GM21360 (cell line): ENCODE measurements at regions not wholly inside any gene's neighbourhood (a gene's known extent, or its start where the extent isn't known, plus 50 kb on each side); places are given as distances from the start of the nearest gene placed in this dataset.
"Not testable (repeated sequence)": the region's sequence is repeated elsewhere in the genome, so short reads cannot be mapped to it uniquely, and the experiment has no call there.

Source experiments
- ATAC-seq: cut with Tn5 transposase; IDR thresholded peaks from one replicate; pipeline ENCODE4 v1.9.1; 2021; ENCODE audit warnings: mild to moderate bottlenecking, moderate library complexity; ENCODE audit not compliant: unreplicated experiment

- not testable (repeated sequence) for ATAC-seq
Observed at GRCh38 chr16:21514474-21514840, 84.9 kb upstream of the METTL9 start.

GRCh38 chr16:21516705-21517040 is 82.7 kb upstream of the METTL9 start:
- not testable (repeated sequence) for ATAC-seq

DNA sequence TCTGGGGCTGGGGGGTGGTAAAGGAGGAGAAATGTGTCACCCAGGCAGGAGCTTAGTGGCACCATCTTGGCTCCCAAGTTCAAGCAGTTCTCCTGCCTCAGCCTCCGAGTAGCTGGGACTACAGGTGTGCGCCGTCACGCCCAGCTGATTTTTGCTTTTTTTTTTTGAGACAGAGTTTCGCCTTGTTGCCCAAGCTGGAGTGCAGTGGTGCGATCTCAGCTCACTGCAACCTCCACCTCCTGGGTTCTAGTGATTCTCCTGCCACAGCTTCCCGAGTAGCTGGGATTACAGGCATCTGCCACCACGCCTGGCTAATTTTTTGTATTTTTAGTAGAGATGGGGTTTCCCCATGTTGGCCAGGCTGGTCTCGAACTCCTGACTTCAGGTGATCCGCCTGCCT is 82.1 kb upstream of the METTL9 start:
- ATAC-seq: not testable (repeated sequence)

DNA sequence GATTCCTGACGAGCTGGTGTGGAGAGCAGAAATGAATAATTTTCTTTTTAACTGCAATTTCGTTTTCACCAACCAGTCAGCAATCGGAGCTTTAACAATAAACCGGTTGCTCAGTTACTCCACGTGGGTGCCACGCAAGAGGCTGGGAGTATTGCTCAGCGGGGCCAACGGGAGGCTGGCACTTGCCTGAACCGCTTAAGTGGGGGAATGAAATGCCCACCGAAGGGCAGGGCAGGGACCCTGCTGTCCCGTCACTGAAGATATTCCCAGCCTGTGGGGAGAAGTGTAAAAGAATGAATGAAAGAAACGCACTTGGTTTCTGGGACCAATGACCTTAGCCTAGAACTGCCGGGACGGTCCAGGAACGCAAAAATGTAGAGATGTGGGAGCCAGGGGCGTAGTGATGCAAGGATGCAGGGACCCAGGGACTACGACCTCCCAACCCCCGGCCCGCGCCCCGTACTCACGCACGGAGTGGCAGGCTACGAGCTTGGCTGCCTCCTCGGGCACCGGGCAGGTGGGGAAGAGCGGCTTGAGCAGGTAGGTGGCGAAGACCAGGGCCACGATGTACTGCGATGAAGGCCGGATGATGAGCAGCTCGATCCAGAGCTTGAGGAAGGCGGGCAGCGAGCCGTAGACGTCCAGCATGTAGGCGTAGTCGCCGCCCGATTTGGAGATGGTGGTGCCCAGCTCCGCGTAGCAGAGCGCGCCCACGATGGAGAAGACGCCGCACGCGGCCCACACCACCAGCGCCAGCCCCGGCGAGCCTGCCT is 79.8 kb upstream of the METTL9 start:
- ATAC-seq: peak; percentile 5

DNA sequence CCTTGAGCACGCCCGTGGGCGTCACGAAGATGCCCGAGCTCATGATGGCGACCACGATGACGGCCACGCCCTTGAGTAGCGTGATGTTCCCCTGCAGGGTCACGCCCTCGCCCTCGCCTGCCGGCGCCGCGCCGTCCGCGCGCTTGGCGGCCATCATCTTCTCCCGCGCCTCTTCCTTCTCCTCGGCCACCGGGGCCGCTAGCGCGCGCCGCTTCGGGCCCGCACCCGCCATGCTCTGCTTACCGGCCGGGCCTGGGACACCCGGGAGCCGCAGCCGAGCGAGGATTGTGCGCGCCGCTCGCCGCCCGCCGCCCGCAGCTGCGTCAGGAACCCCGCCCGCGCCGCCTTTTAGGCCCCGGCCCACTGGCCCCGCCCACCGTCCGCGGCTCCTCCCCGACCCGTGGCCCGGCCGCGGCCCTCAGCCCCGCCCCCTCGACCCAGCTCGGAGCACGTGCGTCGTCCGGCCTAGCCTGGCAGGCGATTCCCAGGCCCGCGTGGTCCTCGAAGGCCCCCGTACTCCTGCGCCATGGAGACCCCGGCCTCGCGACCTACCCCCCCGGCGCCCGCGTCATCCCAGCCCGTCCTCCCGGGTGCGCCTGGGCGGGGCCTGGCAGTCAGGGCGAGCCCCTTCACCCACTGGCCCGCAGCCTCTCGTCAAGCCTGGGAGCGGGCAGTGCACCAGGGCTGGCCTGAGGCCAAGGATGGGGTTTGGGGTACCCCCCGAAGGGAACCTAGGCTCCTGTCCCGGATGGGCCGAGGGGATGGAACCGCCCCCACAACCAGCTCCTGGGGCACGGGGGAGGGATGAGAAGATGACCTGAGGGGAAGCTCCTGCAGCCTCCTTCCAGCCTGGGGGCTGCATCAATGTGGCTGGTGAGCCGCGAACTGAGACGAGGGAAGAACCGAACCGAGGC is 79.0 kb upstream of the METTL9 start:
- ATAC-seq: peak; percentile 49

DNA sequence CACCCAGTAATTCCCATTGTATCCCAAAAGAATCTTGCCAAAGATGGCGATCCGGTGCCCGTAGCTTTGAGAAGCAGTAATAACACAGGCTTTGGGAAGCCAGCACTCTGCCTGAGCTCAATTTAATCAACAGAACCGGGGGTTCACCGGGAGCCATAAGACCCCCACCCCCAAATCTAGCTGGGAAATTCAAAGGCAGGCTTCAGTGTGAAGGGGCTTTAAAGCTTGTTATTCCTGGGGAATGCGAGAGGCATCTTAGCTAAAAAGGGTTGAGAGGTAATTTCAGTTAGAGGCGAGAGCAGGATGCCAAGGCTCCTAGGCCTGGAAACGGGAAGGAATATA is 78.4 kb upstream of the METTL9 start:
- ATAC-seq: not testable (repeated sequence)

DNA sequence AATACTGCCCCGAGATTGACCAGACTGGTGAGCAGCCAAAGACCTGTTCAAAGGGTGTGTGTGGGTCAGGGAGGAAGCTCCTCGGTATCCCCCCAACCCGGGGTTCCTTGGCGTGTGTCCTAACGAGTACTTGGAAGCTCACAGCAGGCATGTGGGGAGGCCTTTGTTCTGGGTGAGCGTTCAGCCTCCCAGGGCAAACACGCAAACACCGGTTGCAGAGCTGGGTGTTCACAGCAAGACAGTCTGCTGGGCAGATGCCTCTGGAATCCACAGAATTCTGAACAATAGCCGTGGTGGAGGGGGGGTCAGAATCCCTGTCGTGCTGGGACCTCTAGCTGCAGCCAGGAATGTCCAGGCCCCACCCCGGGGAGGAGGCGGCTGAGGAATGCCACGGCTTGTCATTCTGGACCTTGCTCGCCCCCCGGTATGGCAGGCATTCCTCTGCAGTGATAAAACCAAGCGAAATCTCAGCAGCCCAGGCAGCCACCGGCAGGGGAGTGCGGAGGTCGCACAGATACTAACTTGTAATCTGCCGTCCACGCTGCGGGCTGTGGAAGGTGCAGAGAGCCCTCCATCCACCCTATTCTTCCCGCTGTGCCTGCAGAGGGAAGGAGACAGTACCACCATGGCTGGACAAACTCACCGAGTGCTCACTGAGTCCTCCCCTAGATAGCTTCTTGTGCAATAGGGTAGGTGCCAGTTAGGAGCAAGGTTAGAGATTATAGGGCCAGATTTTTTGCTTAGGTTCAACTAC is 77.8 kb upstream of the METTL9 start:
- ATAC-seq: not testable (repeated sequence)

- ATAC-seq: not testable (repeated sequence)
Observed at GRCh38 chr16:21522846-21523245, 76.5 kb upstream of the METTL9 start.

DNA sequence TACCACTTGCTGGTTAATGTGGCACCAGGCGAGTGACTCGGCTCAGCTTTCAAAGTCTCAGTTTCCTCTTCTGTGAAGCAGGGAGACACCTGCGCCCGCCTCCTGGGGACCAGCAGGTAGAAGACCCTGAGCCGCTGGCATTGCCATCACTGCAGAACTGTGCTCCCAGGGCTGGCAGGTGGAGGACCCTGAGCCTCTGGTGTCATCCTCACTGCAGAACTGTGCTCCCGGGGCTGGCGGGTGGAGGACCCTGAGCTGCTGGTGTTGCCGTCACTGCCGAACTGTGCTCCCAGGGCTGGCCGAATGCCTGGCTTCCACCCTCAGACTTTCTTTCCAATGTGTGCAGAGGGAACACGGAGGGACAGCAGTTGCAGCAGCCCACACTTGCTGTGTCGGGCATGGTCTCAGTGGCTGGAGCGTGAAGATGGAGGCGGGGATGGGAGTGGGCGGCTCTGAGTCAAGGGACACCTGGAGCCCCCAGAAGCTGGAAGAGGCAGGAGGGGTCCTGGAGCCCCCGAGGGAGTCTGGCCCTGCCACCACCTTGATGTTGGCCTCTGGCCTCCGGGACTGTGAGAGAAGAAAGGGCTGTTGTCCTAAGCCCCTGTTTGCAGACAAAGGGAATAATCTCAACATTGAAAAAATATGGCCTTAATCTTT is 75.8 kb upstream of the METTL9 start:
- no peak for ATAC-seq

- no peak for ATAC-seq
Observed at GRCh38 chr16:21524068-21524751, 75.2 kb upstream of the METTL9 start.

DNA sequence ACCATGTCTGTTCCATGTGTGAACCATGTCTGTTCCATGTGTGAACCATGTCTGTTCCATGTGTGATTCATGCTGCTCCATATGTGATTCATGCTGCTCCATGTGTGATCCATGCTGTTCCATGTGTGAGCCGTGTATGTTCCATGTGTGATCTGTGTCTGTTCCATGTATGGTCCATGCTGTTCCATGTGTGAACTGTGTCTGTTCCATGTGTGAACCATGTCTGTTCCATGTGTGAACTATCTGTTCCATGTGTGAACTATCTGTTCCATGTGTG is 74.7 kb upstream of the METTL9 start:
- ATAC-seq: not testable (repeated sequence)

DNA sequence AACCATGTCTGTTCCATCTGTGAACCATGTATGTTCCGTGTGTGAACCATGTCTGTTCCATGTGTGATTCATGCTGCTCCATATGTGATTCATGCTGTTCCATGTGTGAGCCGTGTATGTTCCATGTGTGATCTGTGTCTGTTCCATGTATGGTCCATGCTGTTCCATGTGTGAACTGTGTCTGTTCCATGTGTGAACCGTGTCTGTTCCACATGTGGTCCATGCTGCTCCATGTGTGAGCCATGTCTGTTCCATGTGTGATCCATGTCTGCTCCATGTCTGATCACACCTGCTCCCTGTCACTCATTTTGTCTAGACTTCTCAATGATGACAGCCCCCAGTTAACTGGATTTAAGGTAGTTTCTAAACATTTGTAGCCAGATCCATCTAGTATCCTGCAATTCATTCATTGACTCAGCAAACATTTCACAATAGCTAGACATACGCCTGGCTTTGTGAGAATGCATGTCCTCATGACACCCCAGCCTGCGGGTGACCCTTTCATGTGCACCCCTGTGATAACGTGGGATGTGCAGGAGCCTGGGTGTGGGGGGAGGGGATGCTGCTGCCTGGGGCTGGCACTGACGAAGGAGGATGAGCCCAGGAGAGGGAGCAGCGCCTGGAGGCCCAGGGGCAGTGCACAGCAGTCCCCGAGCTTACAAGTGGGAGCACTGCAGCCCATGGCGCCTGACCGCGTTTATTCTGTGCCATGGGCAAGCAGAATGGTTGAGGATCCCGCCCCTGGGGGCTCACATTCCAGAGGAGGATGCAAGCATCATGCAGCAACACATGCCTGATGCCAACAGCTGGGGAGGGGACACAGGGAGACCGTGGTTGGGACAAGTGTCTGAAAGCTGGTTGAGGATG is 74.1 kb upstream of the METTL9 start:
- not testable (repeated sequence) for ATAC-seq

DNA sequence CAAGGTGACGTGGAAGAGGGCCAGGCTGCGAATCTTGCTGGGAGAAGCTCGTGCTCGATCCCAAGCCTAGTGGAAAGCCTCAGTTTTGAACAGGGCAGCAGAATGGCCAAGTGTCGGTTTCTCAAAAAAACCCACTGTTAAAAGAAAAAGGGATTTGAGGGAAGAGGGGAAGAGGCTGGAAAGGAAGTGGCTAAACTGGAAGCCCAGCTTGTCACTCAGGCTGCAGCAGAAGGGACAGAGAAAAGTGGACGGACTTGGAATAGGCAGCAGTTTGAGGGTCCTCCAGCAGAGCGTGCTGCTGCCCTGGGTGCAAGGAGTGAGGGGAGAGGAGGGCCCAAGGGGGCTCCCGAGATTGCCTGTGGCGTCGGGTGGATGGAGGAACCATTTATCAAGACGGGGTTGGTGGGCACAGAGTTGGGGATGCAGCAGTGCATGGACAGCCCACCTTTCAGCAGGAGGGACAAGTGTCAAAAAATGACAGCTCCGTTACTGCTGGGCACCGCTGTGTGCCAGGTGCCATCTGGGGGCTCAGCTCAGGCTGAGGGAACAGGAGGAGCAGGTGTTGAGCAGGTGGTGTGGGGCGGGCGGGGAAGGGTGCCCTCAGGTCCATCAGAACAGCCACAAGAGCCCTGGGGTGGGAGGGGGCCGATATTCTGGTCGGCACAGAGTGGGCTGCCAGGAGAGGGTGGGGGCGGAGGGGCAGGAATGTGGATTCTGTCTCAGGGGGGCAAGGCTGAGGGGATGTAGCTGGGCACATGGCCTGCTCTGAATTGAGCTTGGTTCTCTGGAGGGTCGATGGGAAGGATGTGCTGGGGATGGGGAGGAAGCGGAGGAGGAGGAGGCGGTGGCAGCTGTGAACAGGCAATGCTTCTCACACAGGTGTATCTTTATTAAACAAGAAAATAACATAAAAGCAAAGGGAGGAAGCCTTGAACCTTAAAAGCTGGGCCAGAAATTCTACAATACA is 73.1 kb upstream of the METTL9 start:
- ATAC-seq: not testable (repeated sequence)

GRCh38 chr16:21526923-21527807 is 72.2 kb upstream of the METTL9 start:
- ATAC-seq: no peak

DNA sequence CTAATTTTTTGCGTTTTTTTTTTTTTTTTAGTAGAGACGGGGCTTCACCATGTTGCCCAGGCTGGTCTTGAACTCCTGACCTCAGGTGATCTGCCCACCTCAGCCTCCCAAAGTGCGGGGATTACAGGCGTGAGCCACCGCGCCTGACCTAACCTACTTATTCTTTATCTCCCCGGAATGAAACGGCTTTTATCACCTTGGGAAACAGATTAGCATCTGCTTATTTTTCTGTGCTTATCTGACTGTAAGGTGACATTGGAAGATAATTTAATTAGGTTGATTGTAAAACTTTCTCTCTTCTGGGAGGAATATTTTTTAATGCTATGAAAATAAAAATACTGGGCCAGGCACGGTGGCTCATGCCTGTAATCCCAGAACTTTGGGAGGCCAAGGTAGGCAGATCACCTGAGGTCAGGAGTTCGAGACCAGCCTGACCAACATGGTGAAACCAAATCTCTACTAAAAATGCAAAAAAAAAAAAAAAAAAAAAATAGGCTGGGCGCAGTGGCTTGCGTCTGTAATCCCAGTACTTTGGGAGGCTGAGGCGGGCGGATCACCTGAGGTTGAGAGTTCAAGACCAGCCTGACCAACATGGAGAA is 70.2 kb upstream of the METTL9 start:
- ATAC-seq: not testable (repeated sequence)

DNA sequence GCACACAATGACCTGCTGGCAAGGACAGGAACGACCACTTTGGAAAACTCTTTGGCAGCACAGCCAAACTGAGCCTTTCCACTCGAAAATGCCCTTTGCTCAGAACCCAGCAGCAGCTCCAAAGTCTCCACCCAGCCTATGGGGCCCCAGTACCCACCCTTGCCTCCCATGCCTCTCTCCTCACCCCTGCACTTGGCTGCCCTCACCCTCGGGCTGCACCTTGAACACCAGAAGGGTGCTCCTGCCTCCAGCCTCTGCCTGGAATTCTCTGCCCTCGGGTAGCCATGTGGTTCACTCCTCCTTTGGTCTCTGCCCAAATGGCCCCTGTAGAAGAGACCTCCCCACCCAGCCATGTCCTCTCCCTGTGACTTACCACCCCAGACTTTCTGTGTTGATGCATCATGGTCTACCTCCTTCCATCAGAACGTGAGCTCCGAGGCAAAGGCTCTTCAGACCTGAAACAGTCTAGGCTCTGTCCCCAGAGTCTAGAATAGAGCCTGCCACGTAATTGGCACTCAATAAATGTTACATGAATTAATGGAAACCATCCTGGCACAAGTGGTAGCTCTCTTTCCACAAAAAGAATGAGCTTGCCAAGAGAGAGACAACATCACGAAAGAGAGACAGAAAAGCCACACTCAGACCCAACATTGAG is 68.5 kb upstream of the METTL9 start:
- ATAC-seq: not testable (repeated sequence)

- ATAC-seq: not testable (repeated sequence)
Observed at GRCh38 chr16:21532996-21533395, 66.4 kb upstream of the METTL9 start.
